GM19463 (cell line): ENCODE measurements at regions not wholly inside any gene's neighbourhood (a gene's known extent, or its start where the extent isn't known, plus 50 kb on each side); places are given as distances from the start of the nearest gene placed in this dataset.

Source experiments
- ATAC-seq: cut with Tn5 transposase; IDR thresholded peaks from one replicate; pipeline ENCODE4 v1.9.1; 2021; ENCODE audit warnings: mild to moderate bottlenecking, moderate library complexity; ENCODE audit not compliant: unreplicated experiment

DNA sequence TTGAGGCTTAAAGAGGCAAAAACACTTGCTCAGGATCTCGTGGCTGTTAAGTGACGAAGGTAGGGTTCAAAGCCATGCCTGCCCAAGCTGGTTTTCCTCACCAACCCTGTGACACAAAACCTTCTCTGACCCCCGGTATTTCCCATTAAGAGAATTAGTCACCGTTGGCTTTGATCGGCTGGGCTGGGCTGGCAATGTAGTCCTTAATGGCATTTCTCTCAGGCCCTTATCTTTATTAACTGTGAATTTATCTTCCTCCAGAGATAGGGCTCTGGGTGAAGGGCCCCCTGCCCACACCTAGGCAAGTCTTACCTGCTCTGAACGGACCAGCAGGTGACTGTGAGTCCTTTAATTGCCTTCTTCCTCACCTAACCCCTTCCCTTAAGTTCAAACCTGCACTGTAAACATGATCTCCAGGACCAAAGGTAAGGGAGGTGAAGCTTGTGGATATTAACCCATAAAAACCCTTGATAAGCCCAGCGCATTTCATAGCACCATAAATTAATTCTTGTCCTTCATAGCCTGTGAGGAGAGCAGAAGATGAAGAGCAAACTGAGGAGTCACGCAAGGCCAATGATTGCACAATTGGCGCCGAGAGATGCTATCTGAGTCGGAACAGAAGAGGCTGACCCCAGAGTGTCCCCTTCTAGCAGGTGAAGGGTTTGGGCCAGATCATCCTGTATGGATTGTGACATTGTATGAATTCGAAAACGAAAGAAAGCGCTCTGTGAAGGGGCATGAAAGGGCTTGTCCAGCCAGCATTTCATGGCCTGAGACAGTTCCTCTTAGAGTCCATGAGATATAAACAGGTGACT lies 790.8 kb upstream of the TBX3 start:
- ATAC-seq = no peak

DNA sequence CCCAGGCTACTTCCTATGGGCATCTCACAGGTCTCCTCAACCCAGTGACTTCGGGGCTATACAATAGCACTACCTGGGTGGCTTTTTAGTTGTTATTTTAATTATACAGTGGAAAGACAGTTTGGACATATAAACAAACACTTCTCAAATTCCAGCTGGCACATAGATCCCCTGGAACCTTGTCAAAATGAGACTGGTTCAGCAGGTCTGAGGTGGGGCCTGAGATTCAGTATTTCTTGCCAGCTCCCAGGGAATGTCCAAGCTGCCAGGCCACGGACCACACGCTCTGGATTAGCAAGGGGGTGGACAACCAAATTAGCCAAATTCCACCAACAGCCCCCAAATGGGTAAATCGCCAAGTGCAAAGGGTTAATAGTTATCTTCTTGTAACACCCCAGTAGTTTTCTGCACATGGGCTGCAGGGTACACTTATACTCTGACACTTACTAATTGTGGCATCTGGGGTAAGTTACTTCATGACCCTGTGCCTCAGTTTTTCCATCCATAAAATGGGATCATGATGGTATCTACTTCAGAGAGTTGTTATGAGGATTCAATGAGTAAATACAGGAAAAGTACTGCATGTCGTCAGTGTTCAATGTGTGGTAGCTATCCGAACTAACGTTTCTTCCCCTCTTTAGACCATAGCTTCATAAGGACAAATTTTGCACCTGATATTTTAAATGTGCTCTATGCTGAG lies 789.4 kb upstream of the TBX3 start:
- no peak for ATAC-seq

DNA sequence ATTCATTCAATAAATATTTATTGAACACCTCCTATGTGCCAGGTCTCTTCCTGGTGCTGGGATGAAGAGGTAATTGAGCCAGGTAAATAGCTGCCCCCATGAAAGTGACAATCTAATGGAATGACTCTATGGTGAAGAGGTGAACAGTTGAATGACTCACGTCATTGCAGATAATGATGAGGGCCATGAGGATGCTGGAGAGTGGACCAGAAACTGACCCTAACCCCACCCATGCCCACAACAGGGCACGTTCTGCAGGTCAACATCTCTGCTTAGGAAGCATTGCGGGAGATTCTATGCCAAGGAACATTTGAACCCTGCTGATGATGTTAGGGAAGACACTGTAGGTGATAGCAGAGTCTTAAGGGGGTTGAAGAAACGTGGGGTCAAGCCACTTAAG lies 788.9 kb upstream of the TBX3 start:
- no peak for ATAC-seq

DNA sequence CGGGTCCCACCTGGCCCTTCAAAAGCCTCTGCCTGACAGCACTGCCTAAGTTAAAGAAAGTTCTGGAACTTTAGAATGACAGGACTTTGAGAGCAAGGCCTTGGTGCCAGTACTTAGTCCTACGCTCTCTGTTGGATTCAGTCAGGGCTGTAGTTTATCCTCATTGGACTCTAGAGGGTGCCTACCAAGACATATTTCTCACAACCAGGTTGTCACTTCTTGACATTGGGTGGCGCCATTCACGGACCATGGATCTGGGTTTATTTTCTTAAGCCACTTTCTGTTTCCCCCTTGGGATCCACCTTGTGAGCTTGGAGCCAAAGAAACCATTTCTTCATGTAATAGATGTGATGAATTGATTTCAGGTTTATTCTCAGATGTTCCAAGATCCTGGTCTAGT lies 787.0 kb upstream of the TBX3 start:
- ATAC-seq = no peak

DNA sequence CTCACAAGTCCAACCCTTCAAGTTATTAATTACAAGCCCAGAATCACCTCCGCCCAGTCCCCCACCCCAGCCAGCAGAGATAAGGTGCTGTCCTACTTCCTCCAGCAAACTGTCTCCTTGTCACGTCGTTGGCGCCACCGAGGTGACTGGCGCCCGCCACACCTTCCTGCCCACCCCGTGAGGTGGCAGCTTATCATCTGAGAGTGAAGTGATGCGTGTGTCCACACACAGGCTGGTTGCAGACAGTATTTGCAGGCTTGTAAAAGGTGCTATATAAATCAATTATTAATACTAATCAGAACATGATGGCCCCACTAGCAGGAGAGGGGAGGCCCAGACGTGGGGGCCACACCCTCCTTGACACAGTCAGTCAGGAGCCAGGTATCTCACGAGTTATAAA lies 786.6 kb upstream of the TBX3 start:
- ATAC-seq = no peak

- ATAC-seq = no peak
These were observed 784.1 kb upstream of the TBX3 start for GRCh38 chr12:115468087-115468510.

DNA sequence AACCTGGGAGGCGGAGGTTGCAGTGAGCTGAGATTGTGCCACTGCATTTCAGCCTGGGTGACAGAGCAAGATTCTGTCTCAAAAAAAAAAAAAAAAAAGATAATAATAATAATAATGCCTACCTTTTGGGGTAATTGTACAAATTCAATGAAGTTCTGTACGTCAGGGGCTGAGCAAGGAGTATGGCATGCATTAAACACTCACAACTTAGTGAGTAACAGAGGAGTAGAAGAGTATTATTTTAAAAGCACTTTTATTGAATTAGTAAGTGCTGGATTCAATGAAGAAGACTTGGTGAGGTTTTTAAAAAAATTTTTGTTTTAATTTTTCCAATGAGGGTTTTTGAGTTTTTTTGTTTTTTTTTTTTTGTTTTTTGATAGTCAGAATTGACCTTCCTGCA lies 783.6 kb upstream of the TBX3 start:
- ATAC-seq = no peak

DNA sequence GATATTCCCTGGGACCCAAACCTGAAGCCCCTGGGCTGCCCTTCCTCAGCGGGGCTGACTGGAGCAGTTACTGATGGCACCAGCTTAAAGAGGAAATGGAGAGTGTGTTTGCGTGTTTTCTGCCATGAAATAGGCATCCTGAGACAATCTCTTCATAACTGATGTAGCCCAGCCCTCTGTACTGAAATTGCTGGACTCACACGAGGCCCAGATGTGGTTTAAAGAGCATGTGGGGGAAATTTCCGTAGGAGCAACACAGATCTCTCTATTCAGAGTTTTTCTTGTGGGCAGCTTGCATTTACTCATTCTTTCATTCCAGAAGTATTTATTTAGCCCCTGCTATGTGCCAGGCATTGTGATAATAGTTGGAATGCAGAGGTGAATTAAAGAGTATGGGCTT lies 782.1 kb upstream of the TBX3 start:
- ATAC-seq = no peak

DNA sequence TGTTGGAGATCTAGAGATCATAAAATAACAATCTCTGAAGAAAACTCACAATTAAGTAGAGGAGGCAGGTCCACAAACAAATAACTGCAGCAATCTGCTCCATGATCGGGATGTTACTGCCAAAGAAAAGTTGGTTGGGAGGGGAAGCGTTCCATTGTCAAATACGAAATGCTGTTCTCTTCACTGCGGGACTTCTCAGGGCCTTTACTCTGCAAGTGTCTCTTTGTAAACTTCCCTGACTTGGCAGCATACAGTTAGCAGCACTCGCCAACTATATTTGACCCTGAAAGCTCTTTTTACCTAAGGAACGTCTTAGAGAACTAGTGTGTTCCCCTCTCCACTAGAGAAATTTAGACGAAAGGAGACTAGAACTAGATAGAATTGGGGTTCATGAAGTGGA lies 780.7 kb upstream of the TBX3 start:
- ATAC-seq = no peak

GRCh38 chr12:115464111-115464581 lies 780.2 kb upstream of the TBX3 start:
- ATAC-seq = no peak

DNA sequence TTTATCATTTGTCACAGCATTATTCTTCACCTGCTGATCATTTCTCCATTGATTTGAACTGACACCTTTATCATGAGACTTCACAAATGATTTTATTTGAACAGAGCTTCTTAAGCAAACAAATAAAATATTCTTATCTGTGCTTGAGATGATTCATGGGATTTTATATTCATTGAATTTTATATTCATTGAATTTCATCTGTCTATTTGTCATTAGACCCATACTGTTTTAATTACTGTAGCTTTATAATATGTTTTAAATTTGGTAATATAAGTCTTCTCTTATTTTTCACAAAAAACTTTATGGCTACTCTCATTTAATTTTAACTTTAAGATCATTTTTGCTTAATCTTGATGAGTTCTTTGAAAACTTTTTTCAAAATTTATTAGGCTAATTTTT lies 777.4 kb upstream of the TBX3 start:
- ATAC-seq = no peak

DNA sequence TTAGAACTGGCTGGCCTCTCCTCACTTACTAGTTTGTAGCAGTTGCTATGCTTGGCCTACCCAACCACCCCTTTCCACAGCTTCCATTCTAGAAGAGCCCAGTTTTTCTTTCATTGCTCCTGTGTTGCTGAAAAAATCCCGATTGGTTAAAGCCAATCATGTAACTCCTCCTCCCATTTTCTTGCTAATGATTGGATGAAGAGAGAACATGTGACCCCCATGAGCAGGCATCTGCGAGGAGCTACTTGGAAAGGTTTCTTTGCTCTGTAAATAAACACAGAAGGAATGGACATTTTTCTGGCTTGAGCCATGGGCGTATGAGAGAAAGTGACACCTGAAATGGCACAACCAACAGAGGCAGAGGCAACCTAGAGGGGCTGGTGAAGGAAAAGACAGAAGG lies 773.8 kb upstream of the TBX3 start:
- ATAC-seq = no peak

DNA sequence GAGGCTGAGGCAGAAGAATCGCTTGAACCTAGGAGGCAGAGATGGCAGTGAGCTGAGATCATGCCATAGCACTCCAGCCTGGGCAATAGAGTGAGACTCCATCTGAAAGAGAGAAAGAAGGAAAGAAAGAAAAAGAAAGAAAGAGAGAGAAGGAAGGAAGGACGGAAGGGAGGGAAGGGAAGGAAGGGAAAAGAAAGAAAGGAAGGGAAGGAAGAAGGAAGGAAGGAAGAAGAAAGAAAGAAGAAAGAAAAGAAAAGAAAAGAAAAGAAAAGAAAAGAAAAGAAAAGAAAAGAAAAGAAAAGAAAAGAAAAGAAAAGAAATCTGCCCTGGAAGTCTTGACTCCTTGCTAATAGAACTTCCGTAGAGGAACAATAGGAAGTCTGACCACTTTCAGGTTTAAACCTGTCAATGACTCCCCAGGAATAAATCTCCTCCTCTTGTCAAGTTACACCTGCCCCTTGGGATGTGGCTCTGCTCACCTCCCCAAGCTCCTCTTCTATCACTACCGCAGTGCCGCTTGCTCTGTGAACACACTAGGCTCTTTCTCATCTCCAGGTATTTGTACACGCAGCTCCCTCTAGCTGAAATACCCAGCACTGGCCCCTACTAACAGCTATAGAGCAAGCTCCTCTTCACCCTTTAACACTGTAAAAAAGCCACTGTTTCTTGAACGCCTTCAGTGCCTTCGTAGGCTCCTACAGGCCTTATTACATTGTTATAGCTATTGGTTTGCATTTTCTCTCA lies 773.1 kb upstream of the TBX3 start:
- ATAC-seq = no peak

DNA sequence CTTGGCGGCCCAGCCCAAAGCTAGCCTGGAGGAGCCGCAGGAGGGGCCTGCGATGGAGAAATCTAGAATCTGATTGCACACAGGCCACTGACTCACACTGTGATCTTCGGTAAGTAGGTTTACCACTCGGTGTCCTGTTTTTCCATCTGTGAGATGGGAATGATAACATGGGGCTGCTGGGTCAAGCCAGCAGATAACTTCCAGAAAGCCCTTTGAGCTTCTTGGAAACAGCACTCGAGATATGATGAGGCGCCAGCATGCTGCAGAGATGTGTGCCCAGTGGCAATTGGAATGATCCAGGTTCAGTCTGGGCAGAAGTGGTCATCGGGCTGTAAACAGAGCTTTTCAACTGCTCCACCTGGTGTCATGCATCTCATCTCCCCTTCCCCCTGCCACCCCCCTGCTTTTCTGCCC lies 771.3 kb upstream of the TBX3 start:
- ATAC-seq = no peak

DNA sequence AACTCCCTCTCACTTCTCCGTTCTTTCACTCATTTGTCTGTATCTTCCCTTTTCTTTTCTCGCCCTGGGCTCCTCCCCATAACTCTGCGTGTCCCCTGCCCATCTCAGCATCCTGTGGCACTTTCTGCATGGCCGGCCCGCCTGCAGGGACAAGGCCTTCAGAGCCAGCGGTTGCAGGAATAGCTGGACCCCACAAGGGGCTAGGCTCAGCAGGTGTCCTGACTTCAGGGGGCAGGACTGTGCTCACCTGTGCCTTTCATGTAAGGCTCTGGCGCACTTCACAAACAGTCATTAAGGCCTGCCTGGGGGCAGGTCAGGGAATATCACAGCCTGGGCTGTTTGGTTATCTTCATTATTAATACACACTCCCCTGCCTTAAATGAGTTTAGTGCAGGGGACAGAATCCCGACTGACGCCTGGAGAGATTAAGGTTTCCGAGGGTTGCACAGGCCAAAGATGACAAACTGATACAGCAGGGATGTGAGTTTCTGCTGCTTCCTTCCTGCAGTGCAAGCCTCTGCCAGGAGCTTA lies 768.8 kb upstream of the TBX3 start:
- no peak for ATAC-seq

GRCh38 chr12:115451780-115452736 lies 768.1 kb upstream of the TBX3 start:
- no peak for ATAC-seq

GRCh38 chr12:115451151-115451779 lies 767.3 kb upstream of the TBX3 start:
- ATAC-seq = no peak

GRCh38 chr12:115450710-115451109 lies 766.7 kb upstream of the TBX3 start:
- no peak for ATAC-seq

DNA sequence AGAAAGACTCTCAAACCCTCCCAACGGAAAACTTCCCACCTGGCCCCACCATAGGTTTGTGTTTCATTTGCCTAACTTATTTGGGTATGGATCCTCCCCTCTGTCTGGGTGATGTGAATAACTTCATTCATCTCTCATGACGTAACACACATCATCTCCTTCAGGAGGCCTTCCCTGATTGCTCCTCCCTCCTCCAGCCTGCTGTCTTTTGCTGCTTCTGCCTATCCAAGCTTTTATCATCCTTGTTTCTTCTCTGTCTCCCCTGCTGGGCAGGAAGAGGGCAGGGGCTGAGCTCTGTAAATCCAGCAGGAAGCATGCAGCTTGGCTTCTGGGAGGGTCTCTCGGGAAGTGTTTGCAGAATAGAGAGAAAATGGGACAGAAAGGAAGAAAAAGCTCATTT lies 766.0 kb upstream of the TBX3 start:
- ATAC-seq = no peak

- no peak for ATAC-seq
These were observed 765.6 kb upstream of the TBX3 start for GRCh38 chr12:115449526-115449925.
